ENCODE measurements at regions not wholly inside any gene's neighbourhood (a gene's known extent, or its start where the extent isn't known, plus 50 kb on each side); places are given as distances from the start of the nearest gene placed in this dataset.

DNA sequence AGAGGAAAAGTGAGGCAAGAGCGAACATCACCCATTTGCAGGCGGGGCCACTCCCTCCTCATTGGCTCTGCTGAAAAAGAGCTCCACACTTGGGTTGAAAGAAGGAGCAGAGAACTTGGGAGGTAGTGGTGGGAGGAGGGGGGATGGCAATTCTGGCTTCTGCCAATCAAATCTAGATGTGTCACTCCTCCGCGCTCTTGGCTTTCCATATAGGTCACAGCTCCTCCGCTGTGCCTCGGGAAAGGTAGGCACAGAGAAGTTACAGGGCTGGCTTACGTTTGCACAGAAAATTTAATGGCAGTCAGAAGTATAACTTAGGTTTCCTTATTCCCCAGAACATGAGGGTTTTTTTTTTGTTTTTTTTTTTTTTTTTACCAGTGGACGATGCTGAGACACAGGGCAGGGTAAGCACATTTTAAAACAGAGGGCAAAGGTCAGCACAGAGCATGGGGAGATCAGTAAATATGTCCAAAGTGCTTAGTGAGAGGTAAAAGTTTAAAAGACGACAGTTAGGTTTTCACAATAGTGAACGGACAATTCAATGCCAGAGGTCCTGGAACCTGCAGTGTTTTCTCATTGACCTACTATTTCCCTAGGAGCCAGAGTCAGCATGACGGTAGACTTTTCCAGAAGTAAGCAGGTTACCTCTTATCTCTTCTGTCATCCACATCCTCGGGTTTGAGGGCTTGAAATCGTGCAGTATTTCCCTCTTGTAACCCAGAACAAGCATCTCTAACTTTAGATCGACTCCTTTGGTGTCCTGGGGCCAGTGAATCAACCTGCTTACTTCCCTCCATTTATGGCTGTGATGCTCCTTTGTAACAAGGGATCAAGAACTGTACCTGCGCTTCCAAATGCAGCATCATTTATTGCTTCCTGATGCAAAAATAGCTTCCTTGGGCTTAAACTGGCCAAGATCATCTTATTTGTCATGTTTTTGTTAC lies 258.9 kb upstream of the PROX1 start:
- Histone ChIP-seq H3K79me2 (ENCODE audit: low read length) (no peaks in the 10 kb centered on the region), H2AFZ (ENCODE audit: low read length) (no peak overlapping the region), H3K27me3 (replicated peaks; ENCODE audit: insufficient read depth, low read length) (no peaks in the 10 kb centered on the region), H3K27ac (ENCODE audit: low read length) (no peak overlapping the region), H3K4me3 (ENCODE audit: low read length) (no peak overlapping the region), H3K4me1 (ENCODE audit: low read length) (no peaks in the 10 kb centered on the region), H4K20me1 (ENCODE audit: insufficient read depth, low read length) (no peaks in the 10 kb centered on the region), H3K4me2 (ENCODE audit: low read depth, low read length) (no peak overlapping the region), H3F3A (ENCODE audit: insufficient read depth, low read length) (no peaks in the 10 kb centered on the region), H3K9me2 (replicated peaks; ENCODE audit: insufficient read depth, low read length) (no peaks in the 10 kb centered on the region), H3K36me3 (replicated peaks; ENCODE audit: insufficient read depth, low read length) (no peaks in the 10 kb centered on the region), H3K9ac (ENCODE audit: low read length) (no peak overlapping the region), H3K9me3 (replicated peaks; ENCODE audit: insufficient read depth, low read length) (no peaks in the 10 kb centered on the region)
- TF ChIP-seq EZH2phosphoT487 (IDR thresholded peaks at IDR 0.05; ENCODE audit: low read length) = no peak
- no peak for TF ChIP-seq EZH2 (optimal IDR thresholded peaks at IDR 0.05; ENCODE audit: low read depth, low read length)
- TF ChIP-seq, protein P1, sequence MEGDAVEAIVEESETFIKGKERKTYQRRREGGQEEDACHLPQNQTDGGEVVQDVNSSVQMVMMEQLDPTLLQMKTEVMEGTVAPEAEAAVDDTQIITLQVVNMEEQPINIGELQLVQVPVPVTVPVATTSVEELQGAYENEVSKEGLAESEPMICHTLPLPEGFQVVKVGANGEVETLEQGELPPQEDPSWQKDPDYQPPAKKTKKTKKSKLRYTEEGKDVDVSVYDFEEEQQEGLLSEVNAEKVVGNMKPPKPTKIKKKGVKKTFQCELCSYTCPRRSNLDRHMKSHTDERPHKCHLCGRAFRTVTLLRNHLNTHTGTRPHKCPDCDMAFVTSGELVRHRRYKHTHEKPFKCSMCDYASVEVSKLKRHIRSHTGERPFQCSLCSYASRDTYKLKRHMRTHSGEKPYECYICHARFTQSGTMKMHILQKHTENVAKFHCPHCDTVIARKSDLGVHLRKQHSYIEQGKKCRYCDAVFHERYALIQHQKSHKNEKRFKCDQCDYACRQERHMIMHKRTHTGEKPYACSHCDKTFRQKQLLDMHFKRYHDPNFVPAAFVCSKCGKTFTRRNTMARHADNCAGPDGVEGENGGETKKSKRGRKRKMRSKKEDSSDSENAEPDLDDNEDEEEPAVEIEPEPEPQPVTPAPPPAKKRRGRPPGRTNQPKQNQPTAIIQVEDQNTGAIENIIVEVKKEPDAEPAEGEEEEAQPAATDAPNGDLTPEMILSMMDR (IDR thresholded peaks at IDR 0.05; ENCODE audit: low read length) = no peak
- no peak for DNase-seq

GRCh38 chr1:213733705-213734104 lies 254.1 kb upstream of the PROX1 start:
- DNase-seq = no peak
- H3K4me1 ChIP-seq (ENCODE audit: low read length) = no peaks in the 10 kb centered on the region
- H4K20me1 ChIP-seq (ENCODE audit: insufficient read depth, low read length) = no peaks in the 10 kb centered on the region
- H3K9me2 ChIP-seq (replicated peaks; ENCODE audit: insufficient read depth, low read length) = no peaks in the 10 kb centered on the region
- H3K27ac ChIP-seq (ENCODE audit: low read length) = no peak overlapping the region
- H3K4me2 ChIP-seq (ENCODE audit: low read depth, low read length) = no peak overlapping the region
- H3K27me3 ChIP-seq (replicated peaks; ENCODE audit: insufficient read depth, low read length) = no peaks in the 10 kb centered on the region
- no peak overlapping the region for H3K4me3 ChIP-seq (ENCODE audit: low read length)
- H3K79me2 ChIP-seq (ENCODE audit: low read length) = no peaks in the 10 kb centered on the region
- no peaks in the 10 kb centered on the region for H3K36me3 ChIP-seq (replicated peaks; ENCODE audit: insufficient read depth, low read length)
- no peak overlapping the region for H3K9ac ChIP-seq (ENCODE audit: low read length)
- TF ChIP-seq EZH2phosphoT487 (IDR thresholded peaks at IDR 0.05; ENCODE audit: low read length) (no peak), EZH2 (optimal IDR thresholded peaks at IDR 0.05; ENCODE audit: low read depth, low read length) (no peak)
- TF ChIP-seq, protein P1 (IDR thresholded peaks at IDR 0.05; ENCODE audit: low read length) = no peak
- no peaks in the 10 kb centered on the region for H3F3A ChIP-seq (ENCODE audit: insufficient read depth, low read length)
- no peak overlapping the region for H2AFZ ChIP-seq (ENCODE audit: low read length)
- no peaks in the 10 kb centered on the region for H3K9me3 ChIP-seq (replicated peaks; ENCODE audit: insufficient read depth, low read length)

DNA sequence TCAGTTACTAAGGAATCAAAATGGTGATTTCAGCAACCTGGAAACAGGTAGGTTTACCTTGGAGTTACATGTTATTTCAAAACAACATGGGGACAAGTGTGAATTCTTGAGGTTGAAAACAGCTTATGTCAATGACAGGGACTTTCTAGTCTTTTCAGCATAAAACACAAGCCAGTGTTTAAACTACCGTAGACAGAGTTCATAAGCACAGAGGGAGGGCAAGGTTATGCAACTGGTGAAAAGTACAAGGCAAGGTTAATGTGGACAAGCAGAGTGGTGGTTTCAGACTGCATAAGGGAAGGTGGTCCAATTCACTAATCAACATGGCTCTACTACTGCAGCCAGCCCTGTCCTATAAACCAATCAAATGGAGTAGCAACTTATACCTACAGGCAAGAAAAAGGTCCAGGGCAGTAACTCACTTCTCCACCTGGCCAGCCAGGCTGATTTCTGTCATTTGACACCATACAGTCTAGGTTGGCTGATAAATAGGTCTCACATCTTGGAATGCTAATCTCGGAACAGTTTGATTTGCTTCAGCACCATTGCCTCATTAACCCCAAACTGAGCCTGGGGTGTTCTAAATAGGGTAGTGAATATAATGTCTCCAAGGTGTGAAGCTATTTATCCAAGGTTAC lies 250.3 kb upstream of the PROX1 start:
- TF ChIP-seq, protein P1 (IDR thresholded peaks at IDR 0.05; ENCODE audit: low read length) = no peak
- no peak for TF ChIP-seq EZH2 (optimal IDR thresholded peaks at IDR 0.05; ENCODE audit: low read depth, low read length)
- no peak for TF ChIP-seq EZH2phosphoT487 (IDR thresholded peaks at IDR 0.05; ENCODE audit: low read length)
- H3K4me2 ChIP-seq (ENCODE audit: low read depth, low read length) = no peak overlapping the region
- no peaks in the 10 kb centered on the region for H3K79me2 ChIP-seq (ENCODE audit: low read length)
- H3K9me2 ChIP-seq (replicated peaks; ENCODE audit: insufficient read depth, low read length) = no peaks in the 10 kb centered on the region
- H2AFZ ChIP-seq (ENCODE audit: low read length) = no peak overlapping the region
- H3K4me1 ChIP-seq (ENCODE audit: low read length) = no peaks in the 10 kb centered on the region
- H3F3A ChIP-seq (ENCODE audit: insufficient read depth, low read length) = no peaks in the 10 kb centered on the region
- H3K27me3 ChIP-seq (replicated peaks; ENCODE audit: insufficient read depth, low read length) = no peaks in the 10 kb centered on the region
- H3K9ac ChIP-seq (ENCODE audit: low read length) = no peak overlapping the region
- no peak overlapping the region for H3K4me3 ChIP-seq (ENCODE audit: low read length)
- no peaks in the 10 kb centered on the region for H3K9me3 ChIP-seq (replicated peaks; ENCODE audit: insufficient read depth, low read length)
- DNase-seq = no peak
- no peaks in the 10 kb centered on the region for H3K36me3 ChIP-seq (replicated peaks; ENCODE audit: insufficient read depth, low read length)
- no peaks in the 10 kb centered on the region for H4K20me1 ChIP-seq (ENCODE audit: insufficient read depth, low read length)
- H3K27ac ChIP-seq (ENCODE audit: low read length) = no peak overlapping the region

Measured in MM.1S (cell line).